ENCODE measurements at regions not wholly inside any gene's neighbourhood (a gene's known extent, or its start where the extent isn't known, plus 50 kb on each side); places are given as distances from the start of the nearest gene placed in this dataset.

DNA sequence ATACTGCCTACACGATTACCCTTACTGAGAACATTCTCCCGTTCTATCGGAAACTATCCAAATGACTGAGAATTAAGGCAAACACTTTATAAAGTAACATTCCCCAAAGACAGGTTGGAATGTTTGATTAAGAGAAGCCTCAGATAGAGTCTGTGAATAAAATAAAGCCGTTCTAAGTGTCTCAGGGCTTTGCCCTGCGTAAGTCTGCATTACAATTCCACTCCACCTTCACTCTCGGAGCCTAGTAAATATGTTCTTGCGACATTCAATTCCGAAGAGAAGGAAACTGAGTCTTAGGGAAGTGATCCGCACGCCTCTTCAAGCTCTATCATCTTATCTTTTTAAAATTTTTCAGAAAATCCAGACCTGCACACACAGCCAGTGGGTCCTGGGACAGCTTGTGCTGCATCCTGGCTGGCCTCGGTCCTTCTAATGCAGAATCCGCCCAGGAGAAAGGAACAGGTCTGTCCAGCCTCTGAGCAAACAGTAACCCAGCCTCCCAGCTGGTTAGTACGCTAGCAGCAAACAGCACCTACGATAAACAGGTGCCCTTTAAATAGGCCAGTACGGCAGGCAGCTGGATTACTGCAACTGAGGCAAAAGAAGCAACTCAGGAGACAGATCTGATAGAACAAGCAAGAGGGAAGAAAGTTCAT, 254.1 kb upstream of the IRX3 start:
- FAIRE-seq (no peak), ATAC-seq (no peak), DNase-seq (ENCODE audit: low read depth in 1 of 2, low spot score in 1 of 2) (no peak)
- no peak overlapping the region for H3K27ac ChIP-seq
- WGBS (ENCODE audit: missing lambda C conversion rate) = 18% methylated on average over 15 of the region's 15 CpGs
- no peaks in the 10 kb centered on the region for H3K4me1 ChIP-seq
- H3K4me3 ChIP-seq = no peak overlapping the region
- peaks cover 3% of the 10 kb centered on the region; the same call in 1 of the 3 replicates for H3K9me3 ChIP-seq
- ChIA-PET POLR2A (no interaction called here), CTCF (interaction anchor here (0.5 kb wide), 1 partner anchor 37 kb away, joined by 3 read pairs; no protein-coding TSS in a partner anchor)
- no peak overlapping the region for H3K4me2 ChIP-seq
- TF ChIP-seq RAD21 (conservative IDR thresholded peaks at IDR 0.05 in 1 of 2, IDR thresholded peaks at IDR 0.05 in 1 of 2) (no peak), HEYL (CRISPR knock-in tag; IDR thresholded peaks at IDR 0.05) (no peak), RCOR1 (IDR thresholded peaks at IDR 0.05; ENCODE audit: low read depth, low read length) (no peak), SMC3 (IDR thresholded peaks at IDR 0.05) (no peak), RARB (CRISPR knock-in tag; IDR thresholded peaks at IDR 0.05) (no peak)

DNA sequence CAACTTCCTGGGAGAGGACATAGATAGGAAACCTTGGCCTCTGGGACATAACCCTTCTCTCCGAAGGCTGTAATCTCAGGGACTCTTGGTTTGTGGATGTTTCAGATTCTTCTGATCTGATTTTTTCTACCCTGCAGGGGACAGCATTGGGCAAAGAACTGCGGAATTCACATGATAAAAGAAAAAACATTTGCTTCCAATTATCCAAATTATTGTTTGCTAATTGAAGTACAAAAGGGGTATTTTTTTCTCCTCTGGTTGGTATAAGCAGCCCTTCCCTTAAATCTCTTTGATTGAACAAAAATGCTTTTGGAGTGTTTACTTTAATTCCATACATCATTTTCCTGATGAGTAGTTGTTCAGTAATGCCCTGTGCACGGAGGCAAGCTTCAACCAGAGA, 251.7 kb upstream of the IRX3 start:
- FAIRE-seq = no peak
- H3K4me2 ChIP-seq = no peak overlapping the region
- ATAC-seq = no peak
- H3K4me1 ChIP-seq = no peaks in the 10 kb centered on the region
- POLR2A ChIA-PET = no interaction called here
- H3K4me3 ChIP-seq = no peak overlapping the region
- no peak for DNase-seq (ENCODE audit: low read depth in 1 of 2, low spot score in 1 of 2)
- H3K9me3 ChIP-seq = peaks cover 3% of the 10 kb centered on the region; the same call in 1 of the 3 replicates
- 33% methylated on average over 3 of the region's 3 CpGs for WGBS (ENCODE audit: missing lambda C conversion rate)
- CTCF ChIA-PET = no interaction called here
- H3K27ac ChIP-seq = no peak overlapping the region
- TF ChIP-seq SREBF2 (IDR thresholded peaks at IDR 0.05) (no peak), RAD21 (conservative IDR thresholded peaks at IDR 0.05 in 1 of 2, IDR thresholded peaks at IDR 0.05 in 1 of 2) (0 out of 5 replicates have a peak, but pooled peaks of 1 of the 2 experiments have one; percentile 13)

DNA sequence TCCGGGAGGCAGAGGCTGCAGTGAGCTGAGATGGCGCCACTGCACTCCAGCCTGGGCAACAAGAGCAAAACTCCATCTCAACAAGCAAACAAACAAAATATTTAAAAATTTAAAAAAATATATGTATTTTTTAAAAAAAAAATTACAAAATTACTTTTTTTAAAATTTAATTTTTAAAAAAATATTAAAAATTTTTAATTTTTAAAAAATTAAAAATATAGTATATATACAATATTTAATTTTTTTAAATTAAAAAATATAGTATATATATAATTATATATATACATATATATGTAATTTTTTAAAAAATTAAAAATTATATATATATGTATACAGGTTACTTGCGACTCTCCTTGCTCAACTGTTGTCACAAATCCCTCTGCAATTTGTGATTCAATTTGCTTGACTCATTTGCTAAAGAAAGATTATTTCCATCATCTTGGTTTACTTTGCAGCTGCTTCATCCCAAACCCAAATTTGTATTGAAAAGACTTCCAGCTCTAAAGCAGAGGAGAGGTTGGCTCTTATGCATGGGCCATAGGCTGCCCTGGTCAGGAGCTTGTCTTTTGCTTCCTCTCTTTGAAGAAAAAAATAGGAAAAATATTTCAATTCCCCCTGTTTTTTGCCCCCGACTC, 247.4 kb upstream of the IRX3 start:
- no peak for FAIRE-seq
- Histone ChIP-seq H3K4me1 (no peaks in the 10 kb centered on the region), H3K4me2 (no peak overlapping the region), H3K27ac (no peak overlapping the region), H3K4me3 (no peak overlapping the region), H3K9me3 (0 out of 3 replicates have a peak, but pooled peaks cover 5% of the 10 kb centered on the region)
- ATAC-seq = no peak
- TF ChIP-seq FOSL2 (IDR thresholded peaks at IDR 0.05) (no peak), FOSL2 (CRISPR knock-in tag; IDR thresholded peaks at IDR 0.05) (no peak), ZC3H11A (IDR thresholded peaks at IDR 0.05) (no peak), CEBPB (IDR thresholded peaks at IDR 0.05) (no peak), TFCP2L1 (CRISPR knock-in tag; IDR thresholded peaks at IDR 0.05) (no peak), RCOR1 (IDR thresholded peaks at IDR 0.05; ENCODE audit: low read depth, low read length) (no peak), CBX2 (IDR thresholded peaks at IDR 0.05; ENCODE audit: borderline replicate concordance, low read depth) (no peak)
- TF ChIP-seq, protein P1, sequence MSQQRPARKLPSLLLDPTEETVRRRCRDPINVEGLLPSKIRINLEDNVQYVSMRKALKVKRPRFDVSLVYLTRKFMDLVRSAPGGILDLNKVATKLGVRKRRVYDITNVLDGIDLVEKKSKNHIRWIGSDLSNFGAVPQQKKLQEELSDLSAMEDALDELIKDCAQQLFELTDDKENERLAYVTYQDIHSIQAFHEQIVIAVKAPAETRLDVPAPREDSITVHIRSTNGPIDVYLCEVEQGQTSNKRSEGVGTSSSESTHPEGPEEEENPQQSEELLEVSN (IDR thresholded peaks at IDR 0.05; ENCODE audit: borderline replicate concordance, low read depth) = no peak
- CTCF ChIA-PET = interaction anchor here (0.6 kb wide), 1 partner anchor 33 kb away, joined by 3 read pairs; no protein-coding TSS in a partner anchor
- POLR2A ChIA-PET = no interaction called here
- 14% methylated on average over 4 of the region's 4 CpGs for WGBS (ENCODE audit: missing lambda C conversion rate)
- DNase-seq (ENCODE audit: low read depth in 1 of 2, low spot score in 1 of 2) = no peak

DNA sequence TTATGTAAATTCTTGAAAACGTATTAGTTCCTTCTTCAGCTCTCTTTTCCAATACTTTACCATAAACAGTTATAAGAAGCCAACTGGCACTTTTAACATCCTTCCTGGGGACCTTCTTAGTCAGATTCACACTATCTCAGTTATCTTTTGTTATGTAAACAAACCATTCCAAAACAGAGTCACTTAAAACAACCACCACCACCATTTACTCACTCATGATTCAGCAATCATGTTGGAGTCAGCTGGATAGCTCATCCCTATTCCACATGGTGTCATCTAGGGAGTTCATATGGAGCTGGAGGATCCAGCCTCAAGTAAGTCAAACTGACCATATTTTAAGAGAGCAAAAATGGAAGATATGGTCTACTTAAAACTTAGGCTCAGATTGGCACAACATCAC, 240.3 kb upstream of the IRX3 start:
- Histone ChIP-seq H3K4me1 (no peaks in the 10 kb centered on the region), H3K4me2 (no peak overlapping the region), H3K9me3 (peaks cover 22% of the 10 kb centered on the region; the same call in 2 of the 3 replicates), H3K27ac (no peak overlapping the region), H3K4me3 (no peak overlapping the region)
- FAIRE-seq (no peak), DNase-seq (ENCODE audit: low read depth in 1 of 2, low spot score in 1 of 2) (no peak), ATAC-seq (no peak)
- 0% methylated on average over 1 of the region's 1 CpG for WGBS (ENCODE audit: missing lambda C conversion rate)
- TF ChIP-seq MYC (IDR thresholded peaks at IDR 0.05; ENCODE audit: borderline replicate concordance, low read length) (no peak), CHD4 (IDR thresholded peaks at IDR 0.05; ENCODE audit: borderline replicate concordance) (no peak), BHLHE40 (IDR thresholded peaks at IDR 0.05; ENCODE audit: low read depth, low read length) (no peak), RNF2 (IDR thresholded peaks at IDR 0.05; ENCODE audit: borderline replicate concordance, low read depth) (no peak)
- CTCF ChIA-PET = no interaction called here
- POLR2A ChIA-PET = no interaction called here

Data from A549 (cell line).